ENCODE measurements at regions not wholly inside any gene's neighbourhood (a gene's known extent, or its start where the extent isn't known, plus 50 kb on each side); places are given as distances from the start of the nearest gene placed in this dataset.

GRCh38 chr22:48336339-48337060 is 1491.2 kb downstream of the BRD1 start:
- DNase-seq (ENCODE audit: low read depth), result no peak
- no peak for TF ChIP-seq CTCF (IDR thresholded peaks at IDR 0.05; ENCODE audit: control insufficient read depth, insufficient read depth, low read depth, low read length, missing control alignments)
- no peak overlapping the region for H3K4me3 ChIP-seq (ENCODE audit: control insufficient read depth, low read depth, low read length)

- no peak for TF ChIP-seq CTCF (IDR thresholded peaks at IDR 0.05; ENCODE audit: control insufficient read depth, insufficient read depth, low read depth, low read length, missing control alignments)
- DNase-seq (ENCODE audit: low read depth), result no peak
- H3K4me3 ChIP-seq (ENCODE audit: control insufficient read depth, low read depth, low read length), result no peak overlapping the region
Measured at GRCh38 chr22:48335442-48336139, 1492.1 kb downstream of the BRD1 start.

- no peak overlapping the region for H3K4me3 ChIP-seq (ENCODE audit: control insufficient read depth, low read depth, low read length)
- no peak for TF ChIP-seq CTCF (IDR thresholded peaks at IDR 0.05; ENCODE audit: control insufficient read depth, insufficient read depth, low read depth, low read length, missing control alignments)
- DNase-seq (ENCODE audit: low read depth), result no peak
Measured at GRCh38 chr22:48334971-48335370, 1492.7 kb downstream of the BRD1 start.

GRCh38 chr22:48333816-48334735 is 1493.6 kb downstream of the BRD1 start:
- TF ChIP-seq CTCF (IDR thresholded peaks at IDR 0.05; ENCODE audit: control insufficient read depth, insufficient read depth, low read depth, low read length, missing control alignments), result no peak
- no peak for DNase-seq (ENCODE audit: low read depth)
- H3K4me3 ChIP-seq (ENCODE audit: control insufficient read depth, low read depth, low read length), result no peak overlapping the region

GRCh38 chr22:48333323-48333763 is 1494.3 kb downstream of the BRD1 start:
- no peak overlapping the region for H3K4me3 ChIP-seq (ENCODE audit: control insufficient read depth, low read depth, low read length)
- no peak for TF ChIP-seq CTCF (IDR thresholded peaks at IDR 0.05; ENCODE audit: control insufficient read depth, insufficient read depth, low read depth, low read length, missing control alignments)
- no peak for DNase-seq (ENCODE audit: low read depth)

Measured in AG09309 (cell line).